Panc1 (cell line): ENCODE measurements at regions not wholly inside any gene's neighbourhood (a gene's known extent, or its start where the extent isn't known, plus 50 kb on each side); places are given as distances from the start of the nearest gene placed in this dataset.

Experiments
- POLR2AphosphoS5 ChIP-seq: IDR thresholded peaks from 2 replicates; pipeline ENCODE4 v1.6.1; 2012; ENCODE audit warnings: mild to moderate bottlenecking, low read depth, low read length, moderate library complexity
- SIN3A ChIP-seq: IDR thresholded peaks from 2 replicates; pipeline ENCODE4 v1.6.1; 2012; ENCODE audit warnings: low read depth, mild to moderate bottlenecking, low read length, moderate library complexity, borderline replicate concordance; ENCODE audit not compliant: insufficient read depth
- TCF7L2 ChIP-seq: IDR thresholded peaks from 2 replicates; pipeline ENCODE4 v1.6.1; 2011; ENCODE audit warnings: mild to moderate bottlenecking, low read depth, low read length, inconsistent platforms
- TF ChIP-seq, protein P1 (sequence below): fragments of 450-650 bp; IDR thresholded peaks from 2 replicates; pipeline ENCODE4 v1.5.1; 2017; ENCODE audit warnings: mild to moderate bottlenecking
- TF ChIP-seq, protein P2 (sequence below), 2 experiments: IDR thresholded peaks; 2 replicates each; pipeline ENCODE4 v1.6.1; 2011 to 2012; ENCODE audit warnings: low read depth in 2 of 2, control low read depth in 1 of 2, low read length in 1 of 2, mild to moderate bottlenecking in 1 of 2, moderate library complexity in 1 of 2; ENCODE audit not compliant: insufficient read depth in 1 of 2

DNA sequence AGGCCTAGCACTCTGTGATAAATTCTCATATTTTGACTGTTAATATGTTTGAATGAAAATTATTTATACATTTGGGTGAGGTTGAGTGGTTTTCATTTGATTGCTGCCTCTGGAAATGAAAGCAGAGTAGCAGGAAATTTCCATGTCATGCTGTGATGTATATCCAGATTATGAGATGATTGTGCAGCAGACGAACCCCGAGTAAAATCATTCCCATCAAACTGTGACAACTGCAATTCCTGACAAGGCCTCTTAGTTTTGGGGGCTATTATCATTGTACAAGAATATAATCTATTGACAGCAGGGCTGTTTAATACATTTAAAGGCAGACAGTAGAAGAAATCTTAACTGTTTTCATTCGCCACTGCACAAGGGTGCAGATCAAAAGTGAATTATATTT lies 134.8 kb downstream of the ATG4C start:
- TF ChIP-seq, protein P1, sequence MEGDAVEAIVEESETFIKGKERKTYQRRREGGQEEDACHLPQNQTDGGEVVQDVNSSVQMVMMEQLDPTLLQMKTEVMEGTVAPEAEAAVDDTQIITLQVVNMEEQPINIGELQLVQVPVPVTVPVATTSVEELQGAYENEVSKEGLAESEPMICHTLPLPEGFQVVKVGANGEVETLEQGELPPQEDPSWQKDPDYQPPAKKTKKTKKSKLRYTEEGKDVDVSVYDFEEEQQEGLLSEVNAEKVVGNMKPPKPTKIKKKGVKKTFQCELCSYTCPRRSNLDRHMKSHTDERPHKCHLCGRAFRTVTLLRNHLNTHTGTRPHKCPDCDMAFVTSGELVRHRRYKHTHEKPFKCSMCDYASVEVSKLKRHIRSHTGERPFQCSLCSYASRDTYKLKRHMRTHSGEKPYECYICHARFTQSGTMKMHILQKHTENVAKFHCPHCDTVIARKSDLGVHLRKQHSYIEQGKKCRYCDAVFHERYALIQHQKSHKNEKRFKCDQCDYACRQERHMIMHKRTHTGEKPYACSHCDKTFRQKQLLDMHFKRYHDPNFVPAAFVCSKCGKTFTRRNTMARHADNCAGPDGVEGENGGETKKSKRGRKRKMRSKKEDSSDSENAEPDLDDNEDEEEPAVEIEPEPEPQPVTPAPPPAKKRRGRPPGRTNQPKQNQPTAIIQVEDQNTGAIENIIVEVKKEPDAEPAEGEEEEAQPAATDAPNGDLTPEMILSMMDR: no peak
- no peak for TF ChIP-seq POLR2AphosphoS5
- TF ChIP-seq, protein P2, sequence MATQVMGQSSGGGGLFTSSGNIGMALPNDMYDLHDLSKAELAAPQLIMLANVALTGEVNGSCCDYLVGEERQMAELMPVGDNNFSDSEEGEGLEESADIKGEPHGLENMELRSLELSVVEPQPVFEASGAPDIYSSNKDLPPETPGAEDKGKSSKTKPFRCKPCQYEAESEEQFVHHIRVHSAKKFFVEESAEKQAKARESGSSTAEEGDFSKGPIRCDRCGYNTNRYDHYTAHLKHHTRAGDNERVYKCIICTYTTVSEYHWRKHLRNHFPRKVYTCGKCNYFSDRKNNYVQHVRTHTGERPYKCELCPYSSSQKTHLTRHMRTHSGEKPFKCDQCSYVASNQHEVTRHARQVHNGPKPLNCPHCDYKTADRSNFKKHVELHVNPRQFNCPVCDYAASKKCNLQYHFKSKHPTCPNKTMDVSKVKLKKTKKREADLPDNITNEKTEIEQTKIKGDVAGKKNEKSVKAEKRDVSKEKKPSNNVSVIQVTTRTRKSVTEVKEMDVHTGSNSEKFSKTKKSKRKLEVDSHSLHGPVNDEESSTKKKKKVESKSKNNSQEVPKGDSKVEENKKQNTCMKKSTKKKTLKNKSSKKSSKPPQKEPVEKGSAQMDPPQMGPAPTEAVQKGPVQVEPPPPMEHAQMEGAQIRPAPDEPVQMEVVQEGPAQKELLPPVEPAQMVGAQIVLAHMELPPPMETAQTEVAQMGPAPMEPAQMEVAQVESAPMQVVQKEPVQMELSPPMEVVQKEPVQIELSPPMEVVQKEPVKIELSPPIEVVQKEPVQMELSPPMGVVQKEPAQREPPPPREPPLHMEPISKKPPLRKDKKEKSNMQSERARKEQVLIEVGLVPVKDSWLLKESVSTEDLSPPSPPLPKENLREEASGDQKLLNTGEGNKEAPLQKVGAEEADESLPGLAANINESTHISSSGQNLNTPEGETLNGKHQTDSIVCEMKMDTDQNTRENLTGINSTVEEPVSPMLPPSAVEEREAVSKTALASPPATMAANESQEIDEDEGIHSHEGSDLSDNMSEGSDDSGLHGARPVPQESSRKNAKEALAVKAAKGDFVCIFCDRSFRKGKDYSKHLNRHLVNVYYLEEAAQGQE (IDR thresholded peaks at IDR 0.05; ENCODE audit: insufficient read depth in 1 of 2, low read depth in 2 of 2, low read length in 1 of 2): no peak
- no peak for TF ChIP-seq TCF7L2
- no peak for TF ChIP-seq SIN3A
